Loucy (cell line): ENCODE measurements at regions not wholly inside any gene's neighbourhood (a gene's known extent, or its start where the extent isn't known, plus 50 kb on each side); places are given as distances from the start of the nearest gene placed in this dataset.

ENCODE experiments used
- CTCF ChIP-seq: fragments of 200-600 bp; sonication (generic); conservative IDR thresholded peaks from 2 replicates; pipeline ENCODE4 v1.5.1; 2014; ENCODE audit warnings: mild to moderate bottlenecking, antibody characterized with exemption, low read length
- EZH2phosphoT487 ChIP-seq: fragments of 200-600 bp; IDR thresholded peaks from 2 replicates; pipeline ENCODE4 v1.6.1; 2018; ENCODE audit warnings: antibody characterized with exemption, mild to moderate bottlenecking, moderate library complexity, borderline replicate concordance

- TF ChIP-seq CTCF (no peak), EZH2phosphoT487 (no peak)
These were observed 791.0 kb upstream of the RAB6C start for GRCh38 chr2:129188451-129188850.
